ENCODE measurements at regions not wholly inside any gene's neighbourhood (a gene's known extent, or its start where the extent isn't known, plus 50 kb on each side); places are given as distances from the start of the nearest gene placed in this dataset.

DNA sequence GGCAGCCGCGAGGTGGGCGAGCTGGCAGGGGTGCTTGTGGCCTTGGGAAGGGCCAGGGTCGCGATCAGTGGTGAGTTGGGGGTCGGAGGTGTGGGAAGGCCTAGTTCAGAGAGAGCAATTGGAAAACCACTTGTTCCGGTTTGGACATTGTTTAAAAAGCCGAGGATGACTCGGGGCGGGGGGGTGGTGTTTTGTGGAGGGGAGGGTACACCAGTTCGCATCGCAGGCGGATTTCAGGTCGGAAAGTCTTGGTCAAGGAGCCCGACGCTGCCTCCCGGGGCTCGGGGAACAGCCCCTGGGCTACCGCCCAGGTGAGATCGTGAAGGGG, 66.4 kb downstream of the KPNA2 start (continued):
- TF ChIP-seq, protein P1, sequence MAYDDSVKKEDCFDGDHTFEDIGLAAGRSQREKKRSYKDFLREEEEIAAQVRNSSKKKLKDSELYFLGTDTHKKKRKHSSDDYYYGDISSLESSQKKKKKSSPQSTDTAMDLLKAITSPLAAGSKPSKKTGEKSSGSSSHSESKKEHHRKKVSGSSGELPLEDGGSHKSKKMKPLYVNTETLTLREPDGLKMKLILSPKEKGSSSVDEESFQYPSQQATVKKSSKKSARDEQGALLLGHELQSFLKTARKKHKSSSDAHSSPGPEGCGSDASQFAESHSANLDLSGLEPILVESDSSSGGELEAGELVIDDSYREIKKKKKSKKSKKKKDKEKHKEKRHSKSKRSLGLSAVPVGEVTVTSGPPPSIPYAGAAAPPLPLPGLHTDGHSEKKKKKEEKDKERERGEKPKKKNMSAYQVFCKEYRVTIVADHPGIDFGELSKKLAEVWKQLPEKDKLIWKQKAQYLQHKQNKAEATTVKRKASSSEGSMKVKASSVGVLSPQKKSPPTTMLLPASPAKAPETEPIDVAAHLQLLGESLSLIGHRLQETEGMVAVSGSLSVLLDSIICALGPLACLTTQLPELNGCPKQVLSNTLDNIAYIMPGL (CRISPR knock-in tag; IDR thresholded peaks at IDR 0.05; ENCODE audit: borderline replicate concordance in 1 of 2, low read depth in 1 of 2): 0 out of 4 replicates have a peak, but pooled peaks of 1 of the 2 experiments have one; percentile 27
- TF ChIP-seq ZNF598 (CRISPR knock-in tag; IDR thresholded peaks at IDR 0.05; ENCODE audit: borderline replicate concordance) (no peak), HNRNPL (IDR thresholded peaks at IDR 0.05; ENCODE audit: low read depth, low read length) (no peak), ZNF17 (CRISPR knock-in tag; IDR thresholded peaks at IDR 0.05) (no peak), ZNF768 (CRISPR knock-in tag; IDR thresholded peaks at IDR 0.05) (no peak), SMAD9 (CRISPR knock-in tag; IDR thresholded peaks at IDR 0.05) (no peak; the same call in 1 of the 2 replicates), JUN (CRISPR knock-in tag; IDR thresholded peaks at IDR 0.05) (no peak), ZNF383 (CRISPR knock-in tag; IDR thresholded peaks at IDR 0.05; ENCODE audit: borderline replicate concordance) (no peak; the same call in 1 of the 2 replicates), NR1H2 (CRISPR knock-in tag; IDR thresholded peaks at IDR 0.05; ENCODE audit: borderline replicate concordance, low read depth) (no peak), MTF2 (CRISPR knock-in tag; IDR thresholded peaks at IDR 0.05; ENCODE audit: borderline replicate concordance) (no peak), MAFG (CRISPR knock-in tag; IDR thresholded peaks at IDR 0.05) (no peak), PHF20 (CRISPR knock-in tag; IDR thresholded peaks at IDR 0.05) (no peak), HDAC2 (CRISPR knock-in tag; IDR thresholded peaks at IDR 0.05) (no peak), TCF7L2 (IDR thresholded peaks at IDR 0.05; ENCODE audit: low read depth, low read length) (no peak), SMYD3 (CRISPR knock-in tag; IDR thresholded peaks at IDR 0.05) (no peak), ZFP1 (CRISPR knock-in tag; IDR thresholded peaks at IDR 0.05) (no peak), FOXO1 (CRISPR knock-in tag; IDR thresholded peaks at IDR 0.05) (no peak)
- TF ChIP-seq, protein P2, sequence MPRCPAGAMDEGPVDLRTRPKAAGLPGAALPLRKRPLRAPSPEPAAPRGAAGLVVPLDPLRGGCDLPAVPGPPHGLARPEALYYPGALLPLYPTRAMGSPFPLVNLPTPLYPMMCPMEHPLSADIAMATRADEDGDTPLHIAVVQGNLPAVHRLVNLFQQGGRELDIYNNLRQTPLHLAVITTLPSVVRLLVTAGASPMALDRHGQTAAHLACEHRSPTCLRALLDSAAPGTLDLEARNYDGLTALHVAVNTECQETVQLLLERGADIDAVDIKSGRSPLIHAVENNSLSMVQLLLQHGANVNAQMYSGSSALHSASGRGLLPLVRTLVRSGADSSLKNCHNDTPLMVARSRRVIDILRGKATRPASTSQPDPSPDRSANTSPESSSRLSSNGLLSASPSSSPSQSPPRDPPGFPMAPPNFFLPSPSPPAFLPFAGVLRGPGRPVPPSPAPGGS (CRISPR knock-in tag; IDR thresholded peaks at IDR 0.05): no peak
- TF ChIP-seq, protein P3, sequence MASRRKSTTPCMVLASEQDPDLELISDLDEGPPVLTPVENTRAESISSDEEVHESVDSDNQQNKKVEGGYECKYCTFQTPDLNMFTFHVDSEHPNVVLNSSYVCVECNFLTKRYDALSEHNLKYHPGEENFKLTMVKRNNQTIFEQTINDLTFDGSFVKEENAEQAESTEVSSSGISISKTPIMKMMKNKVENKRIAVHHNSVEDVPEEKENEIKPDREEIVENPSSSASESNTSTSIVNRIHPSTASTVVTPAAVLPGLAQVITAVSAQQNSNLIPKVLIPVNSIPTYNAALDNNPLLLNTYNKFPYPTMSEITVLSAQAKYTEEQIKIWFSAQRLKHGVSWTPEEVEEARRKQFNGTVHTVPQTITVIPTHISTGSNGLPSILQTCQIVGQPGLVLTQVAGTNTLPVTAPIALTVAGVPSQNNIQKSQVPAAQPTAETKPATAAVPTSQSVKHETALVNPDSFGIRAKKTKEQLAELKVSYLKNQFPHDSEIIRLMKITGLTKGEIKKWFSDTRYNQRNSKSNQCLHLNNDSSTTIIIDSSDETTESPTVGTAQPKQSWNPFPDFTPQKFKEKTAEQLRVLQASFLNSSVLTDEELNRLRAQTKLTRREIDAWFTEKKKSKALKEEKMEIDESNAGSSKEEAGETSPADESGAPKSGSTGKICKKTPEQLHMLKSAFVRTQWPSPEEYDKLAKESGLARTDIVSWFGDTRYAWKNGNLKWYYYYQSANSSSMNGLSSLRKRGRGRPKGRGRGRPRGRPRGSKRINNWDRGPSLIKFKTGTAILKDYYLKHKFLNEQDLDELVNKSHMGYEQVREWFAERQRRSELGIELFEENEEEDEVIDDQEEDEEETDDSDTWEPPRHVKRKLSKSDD (CRISPR knock-in tag; IDR thresholded peaks at IDR 0.05; ENCODE audit: low read depth): no peak
- TF ChIP-seq, protein P4, sequence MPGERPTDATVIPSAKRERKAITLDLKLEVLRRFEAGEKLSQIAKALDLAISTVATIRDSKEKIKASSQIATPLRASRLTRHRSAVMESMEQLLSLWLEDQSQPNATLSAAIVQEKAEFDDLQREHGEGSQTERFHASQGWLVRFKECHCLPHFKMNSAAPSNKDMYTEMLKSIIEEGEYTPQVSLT (CRISPR knock-in tag; IDR thresholded peaks at IDR 0.05; ENCODE audit: borderline replicate concordance, low read depth): no peak
- TF ChIP-seq, protein P5, sequence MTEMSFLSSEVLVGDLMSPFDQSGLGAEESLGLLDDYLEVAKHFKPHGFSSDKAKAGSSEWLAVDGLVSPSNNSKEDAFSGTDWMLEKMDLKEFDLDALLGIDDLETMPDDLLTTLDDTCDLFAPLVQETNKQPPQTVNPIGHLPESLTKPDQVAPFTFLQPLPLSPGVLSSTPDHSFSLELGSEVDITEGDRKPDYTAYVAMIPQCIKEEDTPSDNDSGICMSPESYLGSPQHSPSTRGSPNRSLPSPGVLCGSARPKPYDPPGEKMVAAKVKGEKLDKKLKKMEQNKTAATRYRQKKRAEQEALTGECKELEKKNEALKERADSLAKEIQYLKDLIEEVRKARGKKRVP (CRISPR knock-in tag; IDR thresholded peaks at IDR 0.05): 0 out of 4 replicates have a peak, but pooled peaks of 1 of the 2 experiments have one; percentile 5
- TF ChIP-seq, protein P6, sequence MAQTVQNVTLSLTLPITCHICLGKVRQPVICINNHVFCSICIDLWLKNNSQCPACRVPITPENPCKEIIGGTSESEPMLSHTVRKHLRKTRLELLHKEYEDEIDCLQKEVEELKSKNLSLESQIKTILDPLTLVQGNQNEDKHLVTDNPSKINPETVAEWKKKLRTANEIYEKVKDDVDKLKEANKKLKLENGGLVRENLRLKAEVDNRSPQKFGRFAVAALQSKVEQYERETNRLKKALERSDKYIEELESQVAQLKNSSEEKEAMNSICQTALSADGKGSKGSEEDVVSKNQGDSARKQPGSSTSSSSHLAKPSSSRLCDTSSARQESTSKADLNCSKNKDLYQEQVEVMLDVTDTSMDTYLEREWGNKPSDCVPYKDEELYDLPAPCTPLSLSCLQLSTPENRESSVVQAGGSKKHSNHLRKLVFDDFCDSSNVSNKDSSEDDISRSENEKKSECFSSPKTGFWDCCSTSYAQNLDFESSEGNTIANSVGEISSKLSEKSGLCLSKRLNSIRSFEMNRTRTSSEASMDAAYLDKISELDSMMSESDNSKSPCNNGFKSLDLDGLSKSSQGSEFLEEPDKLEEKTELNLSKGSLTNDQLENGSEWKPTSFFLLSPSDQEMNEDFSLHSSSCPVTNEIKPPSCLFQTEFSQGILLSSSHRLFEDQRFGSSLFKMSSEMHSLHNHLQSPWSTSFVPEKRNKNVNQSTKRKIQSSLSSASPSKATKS (CRISPR knock-in tag; IDR thresholded peaks at IDR 0.05): 0 out of 2 replicates have a peak, but pooled peaks have one; percentile 40

Measured in HepG2 (cell line).